ENCODE measurements at regions not wholly inside any gene's neighbourhood (a gene's known extent, or its start where the extent isn't known, plus 50 kb on each side); places are given as distances from the start of the nearest gene placed in this dataset.

GRCh38 chr5:176727528-176727900 is 80.2 kb downstream of the TSPAN17 start:
- TF ChIP-seq EZH2 (IDR thresholded peaks at IDR 0.05; ENCODE audit: insufficient read depth, poor library complexity, severe bottlenecking) (no peak), EZH2phosphoT487 (IDR thresholded peaks at IDR 0.05; ENCODE audit: insufficient read depth, low read depth) (no peak)
